Fibroblast of skin of scalp (primary cell): ENCODE measurements at regions not wholly inside any gene's neighbourhood (a gene's known extent, or its start where the extent isn't known, plus 50 kb on each side); places are given as distances from the start of the nearest gene placed in this dataset.
"Not testable (repeated sequence)": the region's sequence is repeated elsewhere in the genome, so short reads cannot be mapped to it uniquely, and the experiment has no call there.

Source experiments
- DNase-seq: peaks from one replicate; pipeline ENCODE4 v3.0.0-alpha.2; 2013

DNA sequence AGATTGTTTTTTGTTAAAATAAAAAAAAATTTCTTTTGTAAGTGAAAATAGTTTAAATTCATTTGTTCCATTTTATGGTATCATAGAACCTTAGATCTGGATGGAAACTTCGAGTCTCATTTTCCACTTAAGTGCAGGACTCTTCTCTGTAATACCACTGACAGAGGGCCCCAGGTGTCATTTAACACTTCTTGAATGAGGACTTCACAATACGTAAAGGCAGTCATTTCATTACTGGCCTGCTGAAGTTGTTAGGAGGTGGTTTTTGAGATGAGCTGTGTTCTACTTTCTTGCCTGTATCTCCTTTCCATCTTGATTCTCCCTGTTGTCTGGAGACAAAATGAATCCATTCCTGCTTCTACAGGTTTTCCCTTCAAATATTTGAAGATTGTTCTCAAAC, 455.3 kb downstream of the DMRT2 start:
- no peak for DNase-seq

DNA sequence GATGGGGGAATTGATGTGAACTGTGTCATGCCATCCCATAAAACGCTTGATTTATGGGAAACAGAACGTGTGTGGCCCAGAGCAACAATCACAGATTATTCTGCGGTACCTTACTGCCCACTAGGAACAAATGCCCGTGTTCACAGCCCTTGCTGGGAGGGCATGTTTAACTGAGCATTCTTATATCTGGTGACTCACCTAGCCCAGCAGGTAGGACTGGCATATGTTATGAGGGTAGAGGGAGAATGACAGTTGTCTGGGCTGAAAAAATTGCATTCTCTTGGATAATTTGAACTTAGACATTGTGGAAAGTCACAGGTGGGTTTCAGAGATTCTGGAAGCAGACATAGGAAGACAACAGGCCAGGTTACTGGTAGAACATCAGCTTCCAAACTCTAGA, 460.6 kb downstream of the DMRT2 start:
- no peak for DNase-seq

DNA sequence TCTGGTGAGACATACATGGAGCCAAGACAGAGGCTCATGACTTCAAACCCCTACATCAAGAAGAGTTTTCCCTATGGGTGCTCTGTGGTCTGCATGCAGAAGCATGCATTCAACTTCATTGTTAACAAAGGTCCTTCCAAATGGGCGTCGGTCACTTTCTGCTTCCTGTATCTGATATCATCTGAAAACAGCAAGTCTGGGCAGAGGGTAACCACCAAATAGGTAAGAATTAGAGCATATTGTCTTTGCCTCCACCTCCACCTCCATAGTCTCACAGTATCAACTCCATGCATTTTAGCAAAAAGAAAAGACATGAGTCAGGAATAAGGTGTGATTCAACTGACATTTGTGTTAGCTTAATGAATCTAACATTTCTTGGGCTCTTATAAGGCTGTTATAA, 462.9 kb downstream of the DMRT2 start:
- DNase-seq: no peak

DNA sequence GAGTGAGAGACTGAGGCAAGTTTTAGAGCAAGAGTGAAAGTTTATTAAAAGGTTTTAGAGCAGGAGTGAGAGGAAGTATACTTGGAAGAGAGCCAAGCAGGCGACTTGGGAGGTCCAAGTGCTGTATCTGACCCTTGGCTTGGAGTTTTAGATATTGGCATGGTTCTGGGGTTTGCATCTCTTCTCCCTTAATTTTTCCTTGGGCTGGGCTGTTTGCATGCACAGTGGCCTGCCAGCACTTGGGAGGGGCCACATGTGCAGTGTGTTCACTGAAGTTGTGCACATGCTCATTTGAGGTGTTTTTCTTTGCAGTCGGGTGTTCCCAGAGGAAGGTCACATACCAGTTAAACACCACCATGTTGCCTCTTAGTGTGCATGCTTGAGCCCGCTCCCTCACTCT, 464.1 kb downstream of the DMRT2 start:
- no peak for DNase-seq

DNA sequence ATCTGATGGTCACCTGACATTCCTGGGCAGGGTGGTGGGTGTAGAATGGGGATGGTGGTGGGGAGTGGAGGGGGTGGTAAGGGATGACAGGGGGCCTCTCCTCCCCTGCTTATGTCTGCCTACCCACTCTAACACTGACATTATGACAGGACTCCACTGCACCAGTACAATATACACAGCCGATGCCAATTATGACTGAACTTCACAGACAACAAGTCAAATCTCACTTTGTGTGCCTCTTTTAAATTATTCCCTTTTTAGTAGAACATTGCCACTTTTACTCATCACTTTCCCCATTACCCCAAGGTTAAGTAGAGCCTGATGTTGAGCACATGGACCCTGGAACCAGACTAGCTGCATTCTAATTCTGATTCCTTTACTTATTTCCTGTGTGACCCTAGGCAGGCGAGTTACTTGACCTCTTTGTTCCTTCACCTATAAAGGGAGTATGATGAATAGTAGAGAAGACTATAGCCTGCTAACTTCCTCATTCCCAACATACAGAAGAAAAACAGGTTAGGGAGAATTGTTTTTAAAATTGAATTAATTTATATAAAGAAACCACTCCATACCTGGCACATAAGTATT, 464.7 kb downstream of the DMRT2 start:
- no peak for DNase-seq

DNA sequence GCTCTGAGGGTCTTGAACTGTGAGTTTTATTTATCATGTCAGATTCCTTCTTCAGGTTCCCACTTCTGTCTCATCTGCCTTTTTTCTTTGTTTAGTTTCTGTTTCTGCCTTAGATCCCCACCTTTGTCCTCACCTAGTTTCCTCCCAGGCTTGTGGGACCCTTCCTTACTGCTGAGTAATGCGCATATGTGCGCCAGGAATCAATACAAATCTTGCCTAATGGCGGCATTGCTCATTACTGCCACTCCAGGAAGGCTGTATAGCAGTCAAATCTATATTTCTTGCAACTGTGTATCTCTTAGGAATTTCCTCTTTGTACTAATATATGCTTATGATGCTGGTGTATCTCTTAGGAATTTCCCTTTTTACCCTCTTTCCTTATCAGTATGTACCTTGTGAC, 465.4 kb downstream of the DMRT2 start:
- DNase-seq: no peak

DNA sequence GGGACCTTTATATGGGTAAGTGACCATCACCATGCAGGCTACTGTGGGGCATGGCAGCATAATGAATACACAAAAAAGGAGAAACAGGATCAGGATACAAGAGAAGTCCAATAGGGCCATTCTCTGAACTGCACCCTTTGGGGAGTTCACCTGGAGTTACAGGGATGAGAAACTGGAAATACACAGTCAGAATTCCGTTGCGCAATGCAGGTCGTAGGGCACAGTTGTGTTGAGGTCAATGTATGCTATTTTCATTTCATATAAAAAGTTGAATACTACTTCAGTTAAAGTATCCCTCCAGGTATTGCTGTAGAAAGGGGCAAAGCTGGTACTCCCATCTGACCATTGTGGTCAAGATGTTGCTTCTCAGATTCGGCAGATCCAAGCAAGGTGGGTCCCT, 471.4 kb downstream of the DMRT2 start:
- no peak for DNase-seq

DNA sequence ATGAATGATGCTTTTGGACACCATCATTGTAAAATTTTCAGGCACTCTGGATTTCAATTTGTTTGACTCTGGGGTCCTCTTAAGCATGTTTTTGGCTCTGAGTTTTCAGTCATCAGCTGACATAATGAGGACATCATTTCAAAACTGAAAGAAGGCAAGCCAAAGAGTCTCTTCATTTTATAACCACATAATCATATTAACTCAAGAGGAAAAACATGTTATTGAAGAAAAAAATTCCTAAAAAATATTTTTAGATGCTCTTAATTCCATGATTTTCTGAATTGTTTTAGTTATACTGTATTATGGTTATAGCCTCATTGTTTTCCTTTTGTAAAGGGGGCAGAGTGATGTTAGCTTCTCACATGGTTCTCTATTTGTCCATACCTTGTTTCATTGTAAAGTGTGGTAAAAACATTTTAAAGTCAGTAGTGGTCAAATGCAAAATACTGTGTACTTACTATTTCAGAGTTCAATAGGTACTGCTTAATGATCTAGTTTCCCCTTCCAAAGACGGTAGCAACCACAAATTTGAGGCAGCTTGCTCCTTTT, 472.1 kb downstream of the DMRT2 start:
- no peak for DNase-seq

DNA sequence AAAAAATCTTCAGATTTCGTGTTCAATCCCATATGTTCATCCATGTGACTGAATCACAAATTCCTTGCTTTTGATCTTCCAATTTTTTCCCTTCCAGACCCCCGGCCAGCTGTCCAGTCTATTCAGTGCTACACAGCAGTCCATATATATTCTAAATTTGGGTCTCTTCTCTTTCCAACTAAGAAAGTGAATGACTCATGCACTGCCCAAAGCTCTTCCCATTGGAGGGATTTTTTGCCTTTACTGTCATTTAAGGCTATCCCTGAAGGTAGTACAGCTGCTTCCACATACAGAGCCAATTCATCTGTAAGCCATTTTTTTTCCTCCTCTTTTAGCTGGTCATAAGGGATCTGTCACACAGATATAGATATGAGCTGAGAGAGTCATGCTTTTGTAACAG, 478.3 kb downstream of the DMRT2 start:
- no peak for DNase-seq

DNA sequence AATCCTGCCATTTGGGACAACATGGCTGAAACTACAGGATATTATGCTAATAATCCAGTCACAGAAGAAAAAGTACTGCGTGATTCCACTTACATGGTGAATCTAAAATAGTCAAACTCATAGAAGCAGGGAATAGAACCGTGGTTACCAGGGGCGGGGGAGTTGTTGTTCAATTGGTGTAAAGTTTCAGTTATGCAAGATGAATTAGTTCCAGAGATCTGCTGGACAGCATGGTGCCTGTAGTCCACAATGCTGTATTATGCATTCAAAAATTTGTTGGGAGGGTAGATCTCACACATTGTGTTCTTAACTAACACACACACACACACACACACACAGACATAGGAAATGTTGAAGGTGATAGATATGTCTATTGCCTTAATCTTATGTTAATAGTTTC, 480.5 kb downstream of the DMRT2 start:
- DNase-seq: no peak

DNA sequence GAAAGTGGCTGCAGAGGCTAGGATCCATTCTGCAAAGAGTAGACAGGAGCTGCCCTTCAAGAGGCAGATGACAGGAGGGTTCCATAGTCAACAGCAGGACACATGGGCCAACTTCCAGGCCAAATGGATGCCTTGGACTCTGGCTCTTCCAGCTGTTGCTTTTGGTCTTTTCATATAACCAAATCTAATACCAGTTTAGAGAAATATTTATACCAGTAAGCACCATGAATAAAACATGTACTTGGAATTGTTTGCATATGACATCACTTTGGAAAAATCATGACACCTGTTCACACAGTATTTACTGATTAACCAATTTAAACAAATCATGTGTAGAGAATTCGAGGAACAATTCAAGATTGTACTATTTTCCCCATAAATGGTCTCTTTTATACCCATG, 481.3 kb downstream of the DMRT2 start:
- DNase-seq: no peak

DNA sequence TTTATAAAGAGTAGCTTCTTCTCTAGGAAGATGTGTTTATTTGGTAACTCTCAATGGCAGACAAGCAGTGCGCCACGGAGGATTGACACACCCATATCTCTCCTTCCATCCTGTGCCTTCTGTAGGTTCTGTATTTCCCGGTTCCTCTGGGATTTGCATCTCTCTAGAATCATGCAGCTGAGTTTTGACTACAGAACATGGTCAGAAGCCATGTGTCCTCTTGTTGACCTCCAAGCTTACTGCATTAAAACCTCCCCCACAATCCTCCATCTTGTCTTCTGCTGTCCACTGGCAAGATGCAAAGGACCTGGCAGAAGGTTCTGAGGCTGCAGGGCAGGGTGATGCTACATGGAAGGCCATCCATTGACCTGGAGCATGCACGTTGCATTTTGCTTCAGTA, 482.0 kb downstream of the DMRT2 start:
- DNase-seq: no peak

DNA sequence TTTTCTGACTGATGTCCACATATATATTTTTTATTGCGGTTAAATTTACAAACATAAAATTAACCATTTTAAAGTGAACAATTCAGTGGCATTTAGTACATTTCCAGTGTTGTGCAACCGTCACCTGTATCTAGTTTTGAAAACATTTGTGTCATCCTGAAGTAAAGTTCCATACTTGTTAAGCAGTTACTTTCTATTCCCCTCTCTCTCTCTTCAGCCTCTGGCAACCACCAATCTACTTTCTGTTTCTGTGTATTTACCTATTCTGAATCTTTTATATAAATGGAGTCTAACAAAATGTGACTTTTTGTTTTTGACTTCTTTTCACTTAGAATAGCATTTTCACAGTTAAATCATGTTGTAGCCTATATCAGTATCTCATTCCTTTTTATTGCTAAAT, 480.1 kb upstream of the SMARCA2 start:
- DNase-seq: no peak

DNA sequence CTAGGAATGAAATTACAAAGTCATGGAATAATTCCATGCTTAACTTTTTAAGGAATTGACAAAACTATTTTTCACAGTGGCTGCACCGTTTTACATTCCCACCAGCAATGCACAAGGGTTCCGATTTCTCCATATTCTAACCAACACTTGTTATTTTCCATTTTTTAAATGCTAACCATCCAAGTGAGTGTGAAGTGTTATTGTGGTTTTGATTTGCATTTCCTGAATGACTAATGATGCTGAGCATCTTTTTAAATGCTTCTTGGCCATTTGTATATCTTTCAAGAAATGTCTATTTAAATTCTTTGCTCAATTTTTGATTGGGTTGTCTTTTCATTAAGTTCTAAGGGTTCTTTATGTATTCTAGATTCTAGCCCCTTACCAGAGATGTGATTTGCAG, 479.5 kb upstream of the SMARCA2 start:
- DNase-seq: no peak

DNA sequence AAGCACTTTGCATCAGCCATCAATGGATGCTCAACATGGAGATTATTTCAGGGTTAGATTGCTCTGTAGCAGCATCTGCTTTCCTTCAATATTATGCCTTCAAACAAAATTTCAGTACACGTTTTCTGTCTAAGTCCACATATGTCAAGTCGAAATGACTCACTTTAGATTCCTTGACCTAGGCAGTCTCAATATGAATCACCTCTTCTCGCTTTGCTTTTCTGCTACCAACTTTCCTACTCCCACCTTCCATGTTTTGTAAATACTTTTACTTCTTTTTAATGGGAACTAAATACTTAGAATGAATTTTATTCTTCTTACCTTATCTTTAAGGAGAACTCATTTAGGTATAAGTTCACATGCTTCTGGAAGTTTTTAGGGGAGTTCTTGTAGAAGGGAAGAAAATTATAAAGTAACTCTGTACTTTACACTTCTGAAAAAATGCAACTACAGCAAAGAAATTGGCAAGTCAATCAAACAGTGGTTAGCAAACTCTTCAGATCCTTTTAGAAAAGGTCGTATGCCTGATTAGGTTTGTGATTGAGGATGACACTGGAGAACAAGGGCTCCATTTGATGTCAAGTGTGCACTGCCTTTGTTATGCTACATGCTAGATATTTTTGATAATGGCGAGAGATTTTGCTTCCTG, 478.5 kb upstream of the SMARCA2 start:
- DNase-seq: no peak

DNA sequence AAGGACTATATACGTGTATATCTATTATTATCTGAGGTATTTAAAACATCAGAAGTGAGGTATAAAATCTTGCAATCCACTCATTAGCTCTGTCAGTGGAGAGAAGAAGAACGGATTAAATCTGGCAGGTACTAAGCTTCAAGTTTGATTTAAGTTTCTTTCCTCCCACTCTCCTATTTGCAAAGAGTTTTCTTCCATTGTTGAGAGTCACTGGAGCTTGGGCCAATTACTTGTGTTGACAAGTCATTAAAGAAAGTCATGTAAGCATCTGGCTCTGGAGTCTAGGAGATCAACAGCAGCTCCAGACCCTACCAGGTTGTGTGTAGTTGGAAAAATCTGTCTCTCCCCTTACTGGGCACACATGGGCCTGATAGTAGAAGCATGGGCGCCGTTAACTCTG, 476.8 kb upstream of the SMARCA2 start:
- no peak for DNase-seq

DNA sequence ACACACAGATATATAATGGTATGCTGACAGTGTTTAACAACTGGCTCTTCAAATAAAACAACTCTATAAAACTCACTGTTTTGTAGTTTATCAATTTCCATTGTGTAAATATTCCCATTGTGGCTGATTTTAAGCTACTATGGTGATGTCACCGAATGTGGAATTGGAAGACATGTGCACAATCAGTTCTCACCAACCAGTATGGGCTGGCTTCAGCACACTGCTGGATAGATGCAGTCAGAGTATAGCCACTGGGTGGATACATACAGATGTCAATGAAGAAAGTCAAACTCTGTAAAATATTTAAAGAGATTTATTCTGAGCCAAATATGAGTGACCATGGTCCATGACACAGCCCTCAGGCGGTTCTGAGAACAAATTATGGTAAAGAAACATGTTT, 475.9 kb upstream of the SMARCA2 start:
- no peak for DNase-seq

DNA sequence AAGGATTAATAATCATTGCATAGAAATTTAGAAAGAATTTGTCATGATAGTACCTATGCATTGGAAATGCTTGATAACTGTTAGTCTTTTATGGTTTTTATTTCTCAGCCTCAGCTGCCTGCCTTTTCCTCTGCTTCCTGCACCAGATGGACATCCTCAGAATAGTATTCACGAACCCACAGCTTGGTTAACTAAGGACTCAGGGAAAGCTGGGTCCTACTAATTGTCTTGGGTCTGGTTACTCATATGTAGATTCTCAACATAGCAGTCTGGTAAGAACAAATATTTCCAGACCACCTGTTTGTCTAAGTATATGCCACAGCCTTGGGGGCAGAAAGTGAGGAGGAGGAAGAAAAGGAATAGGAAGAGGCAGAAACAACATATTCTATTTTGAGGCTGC, 464.5 kb upstream of the SMARCA2 start:
- DNase-seq: no peak

DNA sequence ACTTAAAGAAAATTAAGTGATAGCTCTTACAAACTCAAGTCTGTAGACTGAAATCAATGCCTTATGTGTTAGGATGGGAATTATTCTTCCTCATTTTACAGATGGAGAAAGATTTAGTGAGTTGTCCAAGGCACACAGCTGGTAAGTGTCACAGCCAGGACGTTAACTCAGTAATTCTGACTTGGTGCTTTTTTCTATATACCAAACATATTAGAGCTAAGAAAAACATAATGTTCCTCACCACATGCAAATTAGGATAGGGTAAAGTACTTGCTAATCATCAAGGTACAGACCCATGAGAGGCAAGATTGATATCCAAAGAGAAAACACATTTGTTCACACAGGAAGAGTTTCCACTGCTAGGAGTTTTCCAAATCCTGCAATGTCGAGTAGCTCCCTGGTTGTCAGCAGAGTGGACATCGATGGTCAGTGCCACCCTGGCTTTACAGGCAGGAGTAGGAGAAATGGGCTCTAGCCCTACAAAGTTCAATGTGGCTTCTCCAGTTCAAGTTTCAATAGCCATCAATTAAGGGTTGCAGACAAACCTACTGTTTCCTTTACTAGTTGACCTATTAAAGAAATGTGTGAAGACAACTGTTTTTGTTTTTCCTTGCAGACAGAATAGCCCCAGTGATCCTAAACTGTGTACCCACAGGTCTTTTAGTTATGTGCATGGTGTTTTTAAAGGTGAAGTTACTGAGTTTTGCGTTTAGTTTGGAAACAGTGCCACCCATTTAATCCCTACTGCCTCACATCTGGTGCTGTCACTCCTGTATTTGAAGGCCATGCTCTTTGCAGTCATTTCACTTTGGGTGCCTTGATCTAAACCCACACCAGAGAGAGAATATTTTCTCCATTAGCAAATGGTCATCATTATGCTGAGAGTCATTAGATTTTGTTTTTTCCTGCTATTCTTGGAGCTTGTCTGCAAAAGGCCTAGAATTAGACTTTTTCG, 460.8 kb upstream of the SMARCA2 start:
- DNase-seq: no peak

DNA sequence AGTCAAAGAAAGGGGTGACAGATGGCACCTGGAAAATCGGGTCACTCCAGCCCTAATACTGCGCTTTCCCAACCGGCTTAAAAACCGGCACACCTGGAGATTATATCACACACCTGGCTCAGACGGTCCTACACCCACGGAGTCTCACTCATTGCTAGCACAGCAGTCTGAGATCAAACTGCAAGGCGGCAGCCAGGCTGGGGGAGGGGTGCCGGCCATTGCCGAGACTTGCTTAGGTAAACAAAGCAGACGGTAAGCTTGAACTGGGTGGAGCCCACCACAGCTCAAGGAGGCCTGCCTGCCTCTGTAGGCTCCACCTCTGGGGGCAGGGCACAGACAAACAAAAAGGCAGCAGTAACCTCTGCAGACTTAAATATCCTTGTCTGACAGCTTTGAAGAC, 456.5 kb upstream of the SMARCA2 start:
- DNase-seq: not testable (repeated sequence)

DNA sequence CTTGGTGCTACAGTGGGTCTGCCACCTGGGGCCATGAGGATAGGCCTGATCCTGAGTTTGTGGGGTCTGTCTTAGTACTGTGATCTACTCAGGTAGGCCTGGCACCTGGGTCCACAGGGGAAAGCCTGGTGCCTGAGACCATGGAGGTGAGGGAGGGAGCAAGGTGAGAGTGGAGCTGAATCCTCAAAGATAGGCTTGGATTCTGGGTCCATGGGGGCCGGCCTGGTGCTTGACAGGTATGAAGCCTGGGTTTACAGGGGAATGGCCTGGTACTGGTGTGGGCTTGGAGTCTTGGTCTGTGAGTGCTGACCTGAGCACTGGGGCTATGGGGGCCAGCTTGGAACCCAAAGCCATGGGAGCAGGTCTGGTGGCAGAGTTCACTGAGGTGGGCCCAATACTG, 439.2 kb upstream of the SMARCA2 start:
- DNase-seq: no peak

DNA sequence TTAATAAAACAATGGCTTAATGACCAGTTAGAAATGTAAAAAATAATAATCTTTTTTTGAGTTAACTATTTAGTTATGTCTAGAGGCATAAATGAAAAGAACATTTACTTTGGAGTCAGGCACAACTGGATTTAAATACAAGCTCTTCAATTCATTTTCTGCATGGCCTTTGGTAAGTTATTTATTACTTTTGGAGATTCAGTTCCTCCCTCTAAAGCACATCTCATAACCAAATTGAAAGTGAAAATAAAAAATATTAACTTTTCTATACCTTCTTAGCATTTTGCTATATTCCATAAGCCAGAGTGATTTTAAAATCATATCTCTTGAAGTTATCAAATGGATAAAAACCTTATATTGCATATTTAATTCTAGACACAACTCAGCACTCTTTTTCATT, 434.9 kb upstream of the SMARCA2 start:
- no peak for DNase-seq

DNA sequence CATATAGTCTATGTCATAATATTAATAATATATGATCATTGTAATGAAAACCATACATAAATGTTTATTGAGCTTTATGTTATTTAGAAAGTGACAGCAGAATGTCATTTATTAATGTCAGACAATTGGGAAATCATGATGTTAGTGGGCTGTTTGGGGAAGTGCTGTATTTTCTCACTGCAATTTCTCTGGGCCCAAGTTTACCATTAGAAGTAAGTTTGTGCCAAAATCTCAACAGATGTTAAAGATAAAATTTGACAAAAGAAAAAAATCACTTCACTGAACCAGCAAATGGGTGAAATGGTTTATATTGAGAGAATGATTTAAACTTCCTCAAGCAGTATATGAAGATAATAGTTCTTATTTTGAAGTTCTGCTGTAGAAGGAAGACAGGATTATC, 433.2 kb upstream of the SMARCA2 start:
- DNase-seq: no peak

DNA sequence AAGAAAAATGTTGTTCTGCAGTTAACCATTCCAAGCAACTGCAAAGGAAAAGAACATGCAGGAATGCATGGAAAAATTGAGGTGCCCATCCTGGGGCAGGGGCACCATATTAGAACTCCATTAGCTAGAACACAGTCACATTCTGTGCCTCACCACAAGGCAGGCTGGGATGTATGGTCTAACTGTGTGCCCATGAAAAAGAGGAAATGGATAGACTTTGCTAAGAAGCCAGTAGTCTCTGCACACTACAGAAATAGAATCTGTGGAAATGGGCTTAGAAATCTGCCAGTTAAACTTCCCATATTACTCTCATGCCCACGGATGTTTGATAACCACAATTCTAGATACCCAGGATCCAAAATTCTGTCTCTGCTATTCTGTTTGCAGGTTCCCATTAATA, 423.8 kb upstream of the SMARCA2 start:
- no peak for DNase-seq
